ENCODE measurements at regions not wholly inside any gene's neighbourhood (a gene's known extent, or its start where the extent isn't known, plus 50 kb on each side); places are given as distances from the start of the nearest gene placed in this dataset.

DNA sequence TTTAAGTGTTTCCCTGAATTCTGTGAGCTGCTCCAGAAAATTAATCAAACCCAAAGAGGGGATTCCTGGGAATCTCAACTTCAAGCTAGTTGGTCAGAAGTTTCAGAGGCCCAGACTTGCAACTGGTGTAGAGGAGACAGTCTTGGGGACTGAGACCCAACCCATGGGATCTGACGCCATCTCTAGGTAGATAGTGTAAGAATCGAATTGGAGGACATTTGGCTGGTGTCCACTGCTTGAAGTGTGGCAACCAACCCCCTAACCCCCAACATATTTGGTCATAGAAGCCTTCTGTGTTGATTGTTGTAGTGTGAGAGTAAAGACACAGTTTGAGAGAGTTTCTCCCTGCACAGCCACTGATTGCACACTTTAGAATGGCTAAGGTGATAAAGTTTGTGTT is 103.5 kb upstream of the CARMIL1 start (continued):
- TF ChIP-seq, protein P1, sequence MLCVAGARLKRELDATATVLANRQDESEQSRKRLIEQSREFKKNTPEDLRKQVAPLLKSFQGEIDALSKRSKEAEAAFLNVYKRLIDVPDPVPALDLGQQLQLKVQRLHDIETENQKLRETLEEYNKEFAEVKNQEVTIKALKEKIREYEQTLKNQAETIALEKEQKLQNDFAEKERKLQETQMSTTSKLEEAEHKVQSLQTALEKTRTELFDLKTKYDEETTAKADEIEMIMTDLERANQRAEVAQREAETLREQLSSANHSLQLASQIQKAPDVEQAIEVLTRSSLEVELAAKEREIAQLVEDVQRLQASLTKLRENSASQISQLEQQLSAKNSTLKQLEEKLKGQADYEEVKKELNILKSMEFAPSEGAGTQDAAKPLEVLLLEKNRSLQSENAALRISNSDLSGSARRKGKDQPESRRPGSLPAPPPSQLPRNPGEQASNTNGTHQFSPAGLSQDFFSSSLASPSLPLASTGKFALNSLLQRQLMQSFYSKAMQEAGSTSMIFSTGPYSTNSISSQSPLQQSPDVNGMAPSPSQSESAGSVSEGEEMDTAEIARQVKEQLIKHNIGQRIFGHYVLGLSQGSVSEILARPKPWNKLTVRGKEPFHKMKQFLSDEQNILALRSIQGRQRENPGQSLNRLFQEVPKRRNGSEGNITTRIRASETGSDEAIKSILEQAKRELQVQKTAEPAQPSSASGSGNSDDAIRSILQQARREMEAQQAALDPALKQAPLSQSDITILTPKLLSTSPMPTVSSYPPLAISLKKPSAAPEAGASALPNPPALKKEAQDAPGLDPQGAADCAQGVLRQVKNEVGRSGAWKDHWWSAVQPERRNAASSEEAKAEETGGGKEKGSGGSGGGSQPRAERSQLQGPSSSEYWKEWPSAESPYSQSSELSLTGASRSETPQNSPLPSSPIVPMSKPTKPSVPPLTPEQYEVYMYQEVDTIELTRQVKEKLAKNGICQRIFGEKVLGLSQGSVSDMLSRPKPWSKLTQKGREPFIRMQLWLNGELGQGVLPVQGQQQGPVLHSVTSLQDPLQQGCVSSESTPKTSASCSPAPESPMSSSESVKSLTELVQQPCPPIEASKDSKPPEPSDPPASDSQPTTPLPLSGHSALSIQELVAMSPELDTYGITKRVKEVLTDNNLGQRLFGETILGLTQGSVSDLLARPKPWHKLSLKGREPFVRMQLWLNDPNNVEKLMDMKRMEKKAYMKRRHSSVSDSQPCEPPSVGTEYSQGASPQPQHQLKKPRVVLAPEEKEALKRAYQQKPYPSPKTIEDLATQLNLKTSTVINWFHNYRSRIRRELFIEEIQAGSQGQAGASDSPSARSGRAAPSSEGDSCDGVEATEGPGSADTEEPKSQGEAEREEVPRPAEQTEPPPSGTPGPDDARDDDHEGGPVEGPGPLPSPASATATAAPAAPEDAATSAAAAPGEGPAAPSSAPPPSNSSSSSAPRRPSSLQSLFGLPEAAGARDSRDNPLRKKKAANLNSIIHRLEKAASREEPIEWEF (IDR thresholded peaks at IDR 0.05; ENCODE audit: insufficient replicate concordance, low read depth, low read length) = no peak

DNA sequence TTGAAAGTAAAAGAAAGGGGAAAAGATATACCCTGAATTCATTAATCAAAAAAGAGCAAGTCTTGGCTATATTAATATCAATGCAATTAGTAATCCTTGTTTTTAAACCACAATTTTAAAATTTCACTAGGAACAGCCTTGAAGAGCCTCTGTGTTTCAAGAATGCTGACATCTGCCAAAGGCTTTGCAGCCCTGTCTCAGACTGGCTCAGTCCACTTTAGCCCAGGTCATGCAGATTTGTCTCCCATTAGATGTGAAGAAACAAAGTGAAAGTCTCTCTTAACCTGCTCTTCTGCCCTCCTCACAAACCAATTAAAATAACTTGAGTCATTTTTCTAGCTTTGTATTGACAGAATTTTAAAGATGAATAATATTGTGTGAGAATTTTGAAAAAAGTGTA is 102.7 kb upstream of the CARMIL1 start:
- SMC1A ChIA-PET (ENCODE audit: uncharacterized antibody, unreplicated experiment) = interaction anchor here (0.7 kb wide), 1 partner anchor 30 kb away, joined by 3 read pairs; no protein-coding TSS in a partner anchor
- Histone ChIP-seq H3K27ac (ENCODE audit: control insufficient read depth, insufficient read depth) (no peak overlapping the region), H3K9ac (ENCODE audit: control insufficient read depth, insufficient read depth, low read length) (no peak overlapping the region), H3K9me3 (replicated peaks; ENCODE audit: control insufficient read depth, insufficient read depth, low read length) (no peaks in the 10 kb centered on the region), H3K4me2 (ENCODE audit: control insufficient read depth, insufficient read depth) (no peak overlapping the region), H3K4me3 (no peak overlapping the region), H2AFZ (ENCODE audit: control insufficient read depth, low read depth, low read length) (no peak overlapping the region), H3K36me3 (ENCODE audit: control insufficient read depth in 2 of 2, insufficient read depth in 2 of 2, low read length in 1 of 2) (no peaks in the 10 kb centered on the region), H3K27me3 (replicated peaks in 1 of 2; ENCODE audit: control insufficient read depth in 2 of 2, insufficient read depth in 2 of 2, low read length in 1 of 2) (no peaks in the 10 kb centered on the region; a peak in 1 of 4 replicates), H4K20me1 (ENCODE audit: control insufficient read depth, insufficient read depth) (no peaks in the 10 kb centered on the region), H3K4me1 (ENCODE audit: control insufficient read depth, insufficient read depth, low read length) (no peaks in the 10 kb centered on the region), H3K79me2 (ENCODE audit: control insufficient read depth, insufficient read depth, low read length) (no peaks in the 10 kb centered on the region)
- DNase-seq (ENCODE audit: low read depth, low spot score) (no peak), FAIRE-seq (no peak), ATAC-seq (no peak)
- intact Hi-C loops (cut with micrococcal nuclease; ENCODE audit: unreplicated experiment) (no loop called here), in situ Hi-C loops (cut with MboI) (no loop called here)
- POLR2A ChIA-PET = no interaction called here
- no TSS peak for BruUV-seq (replicated peaks)
- CTCF ChIA-PET = interaction anchor here (1.0 to 3.4 kb wide), 4 partner anchors 38 to 323 kb away, joined by 3 to 15 read pairs (median 4); no protein-coding TSS in a partner anchor
- no peak for TF ChIP-seq CHD4 (IDR thresholded peaks at IDR 0.05)
- RAD21 ChIA-PET (ENCODE audit: unreplicated experiment) = interaction anchor here (1.0 to 1.4 kb wide), 2 partner anchors 29 to 150 kb away, joined by 3 to 4 read pairs; no protein-coding TSS in a partner anchor

Measured in GM12878 (cell line).